ENCODE measurements at regions not wholly inside any gene's neighbourhood (a gene's known extent, or its start where the extent isn't known, plus 50 kb on each side); places are given as distances from the start of the nearest gene placed in this dataset.

GRCh38 chr7:134376693-134377092, 60.0 kb upstream of the SLC35B4 start:
- Histone ChIP-seq H3K9me3 (ENCODE audit: insufficient read depth, low read depth) (no peaks in the 10 kb centered on the region), H4K20me1 (ENCODE audit: insufficient read depth) (no peaks in the 10 kb centered on the region), H3K4me1 (replicated peaks; ENCODE audit: insufficient read depth) (no peaks in the 10 kb centered on the region), H3K4me2 (no peak overlapping the region), H3F3A (ENCODE audit: insufficient read depth, low read depth) (no peaks in the 10 kb centered on the region), H3K27me3 (ENCODE audit: insufficient read depth, low read depth) (no peaks in the 10 kb centered on the region), H3K9me2 (ENCODE audit: insufficient read depth) (no peaks in the 10 kb centered on the region), H3K4me3 (no peak overlapping the region), H3K79me2 (ENCODE audit: low read depth) (no peaks in the 10 kb centered on the region), H3K36me3 (ENCODE audit: low read depth) (no peaks in the 10 kb centered on the region), H2AFZ (no peak overlapping the region), H3K27ac (no peak overlapping the region)
- no peak for DNase-seq
- BruUV-seq (replicated peaks): no TSS peak
- CTCF ChIA-PET: no interaction called here
- POLR2A ChIA-PET (ENCODE audit: unreplicated experiment): no interaction called here
- TF ChIP-seq CTCF (conservative IDR thresholded peaks at IDR 0.05) (no peak), EZH2 (IDR thresholded peaks at IDR 0.05; ENCODE audit: low read depth) (no peak)
- intact Hi-C loops (cut with micrococcal nuclease; ENCODE audit: unreplicated experiment): no loop called here

DNA sequence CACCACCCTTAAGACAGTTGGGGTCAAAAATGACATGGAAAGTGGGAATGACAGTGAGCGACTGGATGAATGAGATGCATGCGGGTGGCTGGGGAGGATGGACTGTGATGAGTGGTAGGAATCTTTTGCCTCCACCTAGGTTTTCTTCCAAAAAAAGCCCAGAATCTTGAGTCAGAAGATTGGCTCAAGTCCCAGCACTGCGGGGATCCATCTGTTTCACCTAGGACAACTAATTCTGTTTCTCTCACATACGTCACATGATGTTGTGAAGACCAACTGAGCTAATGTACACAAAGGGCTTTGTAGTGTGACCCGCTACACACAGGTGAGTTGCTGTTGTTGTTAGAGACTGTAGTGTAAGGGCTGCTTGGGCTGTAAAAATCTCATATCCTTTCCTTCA, 58.5 kb upstream of the SLC35B4 start:
- Histone ChIP-seq H3K27ac (no peak overlapping the region), H3K27me3 (ENCODE audit: insufficient read depth, low read depth) (no peaks in the 10 kb centered on the region), H2AFZ (no peak overlapping the region), H3K4me3 (no peak overlapping the region), H3K79me2 (ENCODE audit: low read depth) (no peaks in the 10 kb centered on the region), H3K4me2 (no peak overlapping the region), H3K9me3 (ENCODE audit: insufficient read depth, low read depth) (no peaks in the 10 kb centered on the region), H3K4me1 (replicated peaks; ENCODE audit: insufficient read depth) (no peaks in the 10 kb centered on the region), H3F3A (ENCODE audit: insufficient read depth, low read depth) (no peaks in the 10 kb centered on the region), H3K36me3 (ENCODE audit: low read depth) (no peaks in the 10 kb centered on the region), H3K9me2 (ENCODE audit: insufficient read depth) (no peaks in the 10 kb centered on the region), H4K20me1 (ENCODE audit: insufficient read depth) (no peaks in the 10 kb centered on the region)
- CTCF ChIA-PET: no interaction called here
- BruUV-seq (replicated peaks): no TSS peak
- intact Hi-C loops (cut with micrococcal nuclease; ENCODE audit: unreplicated experiment): no loop called here
- no peak for DNase-seq
- TF ChIP-seq CTCF (conservative IDR thresholded peaks at IDR 0.05) (no peak), EZH2 (IDR thresholded peaks at IDR 0.05; ENCODE audit: low read depth) (no peak)
- POLR2A ChIA-PET (ENCODE audit: unreplicated experiment): no interaction called here

DNA sequence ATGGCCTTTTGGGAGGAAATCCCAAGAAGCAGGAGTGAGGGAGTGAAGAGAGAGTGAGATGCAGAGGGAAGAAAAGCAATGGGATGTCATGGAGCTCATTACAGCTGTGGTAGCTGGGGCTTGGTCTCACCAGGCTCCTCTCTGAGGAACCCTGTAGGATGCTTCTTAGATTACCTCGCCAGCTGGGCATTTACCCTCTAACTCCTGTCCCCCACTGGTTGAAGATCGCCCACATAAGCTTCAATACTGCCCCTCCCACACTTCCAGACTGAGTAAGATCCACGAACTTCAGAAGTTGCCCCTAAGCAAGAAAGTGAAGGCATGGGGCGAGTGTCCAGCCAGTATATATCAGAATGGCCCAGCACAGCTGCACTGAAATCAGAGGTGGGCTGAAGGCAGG, 58.1 kb upstream of the SLC35B4 start:
- no peaks in the 10 kb centered on the region for H3K9me2 ChIP-seq (ENCODE audit: insufficient read depth)
- no peak overlapping the region for H2AFZ ChIP-seq
- no peaks in the 10 kb centered on the region for H3K79me2 ChIP-seq (ENCODE audit: low read depth)
- no peaks in the 10 kb centered on the region for H3K27me3 ChIP-seq (ENCODE audit: insufficient read depth, low read depth)
- H3K4me1 ChIP-seq (replicated peaks; ENCODE audit: insufficient read depth): peaks cover 3% of the 10 kb centered on the region; the same call in 1 of the 2 replicates
- H3K36me3 ChIP-seq (ENCODE audit: low read depth): no peaks in the 10 kb centered on the region
- H3K4me3 ChIP-seq: no peak overlapping the region
- H3K9me3 ChIP-seq (ENCODE audit: insufficient read depth, low read depth): no peaks in the 10 kb centered on the region
- no TSS peak for BruUV-seq (replicated peaks)
- POLR2A ChIA-PET (ENCODE audit: unreplicated experiment): no interaction called here
- no peak for TF ChIP-seq EZH2 (IDR thresholded peaks at IDR 0.05; ENCODE audit: low read depth)
- TF ChIP-seq CTCF (conservative IDR thresholded peaks at IDR 0.05): no peak
- no peaks in the 10 kb centered on the region for H4K20me1 ChIP-seq (ENCODE audit: insufficient read depth)
- no peak overlapping the region for H3K4me2 ChIP-seq
- no peaks in the 10 kb centered on the region; the same call in 1 of the 2 replicates for H3F3A ChIP-seq (ENCODE audit: insufficient read depth, low read depth)
- no peak overlapping the region for H3K27ac ChIP-seq
- CTCF ChIA-PET: interaction anchor here (1.7 kb wide), 1 partner anchor 18 kb away, joined by 5 read pairs; no protein-coding TSS in a partner anchor
- DNase-seq: no peak
- intact Hi-C loops (cut with micrococcal nuclease; ENCODE audit: unreplicated experiment): no loop called here

All from PC-9 (cell line).